A673 (cell line): ENCODE measurements at regions not wholly inside any gene's neighbourhood (a gene's known extent, or its start where the extent isn't known, plus 50 kb on each side); places are given as distances from the start of the nearest gene placed in this dataset.

Experiments used
- BruUV-seq: library from RNA; stranded (reverse); fragments of 400-500 nt; replicated peaks from 2 replicates; lab custom pipeline; 2021; lab: Mats Ljungman, UMichigan
- CTCF ChIA-PET: fragments of 300-600 bp; sonication (Branson Sonifier 250); formaldehyde crosslinking; loops from one replicate; lab custom pipeline; 2022; ENCODE audit warnings: antibody characterized with exemption; lab: Charles Lee
- POLR2A ChIA-PET: fragments of 300-600 bp; sonication (Branson Sonifier 250); formaldehyde crosslinking; loops from one replicate; lab custom pipeline; 2022; ENCODE audit warnings: antibody characterized with exemption; ENCODE audit not compliant: low non-redundant PET; lab: Charles Lee
- DNase-seq: peaks from one replicate; pipeline ENCODE4 v3.0.0-alpha.2; 2015; ENCODE audit warnings: low spot score
- H3K27ac ChIP-seq: fragments of 200-600 bp; sonication (generic); 2 replicates; pipeline ENCODE4 v1.5.1; 2016; ENCODE audit warnings: mixed run types, low read depth, mild to moderate bottlenecking, mixed read lengths, antibody characterized with exemption, low read length; ENCODE audit not compliant: poor library complexity, severe bottlenecking
- H3K27me3 ChIP-seq: fragments of 200-600 bp; sonication (generic); replicated peaks from 2 replicates; pipeline ENCODE4 v1.6.1; 2017; ENCODE audit warnings: mixed run types, low read depth, mild to moderate bottlenecking, mixed read lengths, antibody characterized with exemption, low read length; ENCODE audit not compliant: insufficient read depth, poor library complexity
- H3K36me3 ChIP-seq: fragments of 200-600 bp; sonication (generic); 2 replicates; pipeline ENCODE4 v1.6.1; 2016; ENCODE audit warnings: mixed run types, mild to moderate bottlenecking, mixed read lengths, antibody characterized with exemption, low read length; ENCODE audit not compliant: insufficient read depth, poor library complexity, severe bottlenecking
- H3K4me1 ChIP-seq: fragments of 200-600 bp; sonication (generic); 2 replicates; pipeline ENCODE4 v1.6.1; 2017; ENCODE audit warnings: mixed run types, mild to moderate bottlenecking, mixed read lengths, antibody characterized with exemption, low read length; ENCODE audit not compliant: insufficient read depth, poor library complexity, severe bottlenecking
- H3K4me3 ChIP-seq: fragments of 200-600 bp; sonication (generic); 2 replicates; pipeline ENCODE4 v1.5.1; 2016; ENCODE audit warnings: low read depth, mixed run types, mild to moderate bottlenecking, mixed read lengths, low read length; ENCODE audit not compliant: poor library complexity, severe bottlenecking
- H3K9me3 ChIP-seq: fragments of 200-600 bp; sonication (generic); 2 replicates; pipeline ENCODE4 v1.6.1; 2016; ENCODE audit warnings: mixed run types, low read depth, mild to moderate bottlenecking, mixed read lengths, antibody characterized with exemption, low read length; ENCODE audit not compliant: poor library complexity, severe bottlenecking
- CTCF ChIP-seq: fragments of 300-800, 200-600 bp; sonication (generic); conservative IDR thresholded peaks from 2 replicates; pipeline ENCODE4 v1.5.1; 2017; ENCODE audit warnings: low read depth, mild to moderate bottlenecking, antibody characterized with exemption, low read length, moderate library complexity, mixed read lengths
- EZH2 ChIP-seq: fragments of 200-600 bp; sonication (generic); IDR thresholded peaks from 2 replicates; pipeline ENCODE4 v1.6.1; 2017; ENCODE audit warnings: borderline replicate concordance, low read depth, mild to moderate bottlenecking, mixed read lengths, antibody characterized with exemption, low read length; ENCODE audit not compliant: poor library complexity, severe bottlenecking
- intact Hi-C: fragments of 100-400 bp; cut with micrococcal nuclease; formaldehyde crosslinking; loops from one replicate; pipeline ENCODE4 v1.10.0; 2022; ENCODE audit not compliant: unreplicated experiment

- H3K27me3 ChIP-seq = no peaks in the 10 kb centered on the region
- no peaks in the 10 kb centered on the region for H3K9me3 ChIP-seq
- intact Hi-C loops = no loop called here
- H3K27ac ChIP-seq = no peak overlapping the region
- TF ChIP-seq CTCF = no peak
- no peak for TF ChIP-seq EZH2
- DNase-seq = no peak
- no peaks in the 10 kb centered on the region for H3K36me3 ChIP-seq
- POLR2A ChIA-PET = no interaction called here
- H3K4me3 ChIP-seq = no peak overlapping the region
- CTCF ChIA-PET = no interaction called here
- no peaks in the 10 kb centered on the region for H3K4me1 ChIP-seq
- no TSS peak for BruUV-seq
These were observed 283.6 kb upstream of the SGCD start for GRCh38 chr5:156043351-156043750.

GRCh38 chr5:156051972-156052371 is 275.0 kb upstream of the SGCD start:
- no TSS peak for BruUV-seq
- H3K4me3 ChIP-seq = no peak overlapping the region
- H3K4me1 ChIP-seq = no peaks in the 10 kb centered on the region
- H3K27me3 ChIP-seq = no peaks in the 10 kb centered on the region
- POLR2A ChIA-PET = no interaction called here
- no peaks in the 10 kb centered on the region for H3K9me3 ChIP-seq
- DNase-seq = no peak
- intact Hi-C loops = no loop called here
- no peaks in the 10 kb centered on the region for H3K36me3 ChIP-seq
- H3K27ac ChIP-seq = no peak overlapping the region
- TF ChIP-seq CTCF (no peak), EZH2 (no peak)
- CTCF ChIA-PET = no interaction called here

GRCh38 chr5:156052656-156053055 is 274.3 kb upstream of the SGCD start:
- intact Hi-C loops = no loop called here
- BruUV-seq = no TSS peak
- Histone ChIP-seq H3K36me3 (no peaks in the 10 kb centered on the region), H3K9me3 (no peaks in the 10 kb centered on the region), H3K4me1 (no peaks in the 10 kb centered on the region), H3K27me3 (no peaks in the 10 kb centered on the region), H3K4me3 (no peak overlapping the region), H3K27ac (no peak overlapping the region)
- ChIA-PET POLR2A (no interaction called here), CTCF (no interaction called here)
- no peak for DNase-seq
- TF ChIP-seq CTCF (no peak), EZH2 (no peak)
